LoVo (cell line): ENCODE measurements at regions not wholly inside any gene's neighbourhood (a gene's known extent, or its start where the extent isn't known, plus 50 kb on each side); places are given as distances from the start of the nearest gene placed in this dataset.
"Not testable (repeated sequence)": the region's sequence is repeated elsewhere in the genome, so short reads cannot be mapped to it uniquely, and the experiment has no call there.

Experiments used
- DNase-seq: peaks from one replicate; pipeline ENCODE4 v3.0.0-alpha.2; 2016; ENCODE audit warnings: low spot score

DNA sequence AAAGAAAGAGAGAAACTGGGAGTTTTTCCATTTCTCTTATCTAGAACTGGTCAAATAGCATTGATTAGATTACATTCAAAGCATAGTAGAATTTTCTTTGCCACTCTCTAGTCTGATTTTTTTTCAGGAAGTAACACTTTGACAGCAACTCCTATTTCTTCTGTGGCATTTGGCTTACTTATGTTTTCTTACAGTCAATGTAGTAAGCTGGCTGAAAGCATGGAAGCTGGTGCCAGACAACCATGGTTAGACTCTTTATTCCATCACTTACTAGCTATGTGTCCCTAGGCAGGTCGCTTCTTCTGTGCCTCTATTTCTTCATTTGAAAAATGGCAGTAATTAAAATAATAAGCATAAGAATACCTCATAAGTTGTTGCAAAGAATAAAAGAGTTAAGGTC lies 54.2 kb upstream of the OPRM1 start:
- DNase-seq, result no peak

DNA sequence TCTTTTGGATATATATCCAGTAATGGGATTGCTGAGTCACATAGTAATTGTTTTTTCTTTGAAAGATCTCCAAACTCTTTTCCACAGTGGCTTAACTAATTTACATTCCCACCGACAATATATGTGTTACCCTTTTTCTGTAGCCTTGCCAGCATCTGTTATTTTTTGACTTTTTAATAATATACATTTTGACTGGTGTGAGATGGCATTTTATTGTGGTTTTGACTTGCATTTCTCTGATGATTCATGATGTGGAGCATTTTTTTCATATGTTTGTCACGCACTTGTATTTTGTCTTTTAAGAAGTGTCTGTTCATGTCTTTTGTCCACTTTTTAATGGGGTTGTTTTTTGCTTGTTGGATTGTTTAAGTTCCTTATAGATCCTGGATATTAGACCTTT lies 58.9 kb upstream of the OPRM1 start:
- no peak for DNase-seq

DNA sequence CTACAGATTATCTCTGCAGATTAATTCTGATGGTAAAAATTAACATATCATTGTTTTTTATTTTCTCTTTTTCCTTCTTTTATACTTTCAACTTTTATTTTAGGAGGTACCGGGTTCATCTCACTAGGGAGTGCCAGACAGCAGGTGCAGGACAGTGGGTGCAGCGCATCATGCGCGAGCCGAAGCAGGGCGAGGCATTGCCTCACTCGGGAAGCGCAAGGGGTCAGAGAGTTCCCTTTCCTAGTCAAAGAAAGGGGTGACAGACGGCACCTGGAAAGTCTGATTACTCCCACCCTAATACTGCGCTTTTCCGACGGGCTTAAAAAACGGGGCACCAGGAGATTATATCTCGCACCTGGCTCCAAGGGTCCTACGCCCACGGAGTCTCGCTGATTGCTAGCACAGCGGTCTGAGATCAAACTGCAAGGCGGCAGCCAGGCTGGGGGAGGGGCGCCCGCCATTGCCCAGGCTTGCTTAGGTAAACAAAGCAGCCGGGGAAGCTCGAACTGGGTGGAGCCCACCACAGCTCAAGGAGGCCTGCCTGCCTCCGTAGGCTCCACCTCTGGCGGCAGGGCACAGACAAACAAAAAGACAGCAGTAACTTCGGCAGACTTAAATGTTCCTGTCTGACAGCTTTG lies 60.0 kb upstream of the OPRM1 start:
- DNase-seq, result not testable (repeated sequence)

GRCh38 chr6:153976921-153977693 lies 61.9 kb upstream of the OPRM1 start:
- peak; percentile 14 for DNase-seq

- peak; percentile 15 for DNase-seq
Observed at GRCh38 chr6:153966001-153966400, 73.0 kb upstream of the OPRM1 start.

GRCh38 chr6:153963352-153963751 lies 75.7 kb upstream of the OPRM1 start:
- no peak for DNase-seq

- DNase-seq, result no peak
Observed at GRCh38 chr6:153962555-153962954, 76.5 kb upstream of the OPRM1 start.

DNA sequence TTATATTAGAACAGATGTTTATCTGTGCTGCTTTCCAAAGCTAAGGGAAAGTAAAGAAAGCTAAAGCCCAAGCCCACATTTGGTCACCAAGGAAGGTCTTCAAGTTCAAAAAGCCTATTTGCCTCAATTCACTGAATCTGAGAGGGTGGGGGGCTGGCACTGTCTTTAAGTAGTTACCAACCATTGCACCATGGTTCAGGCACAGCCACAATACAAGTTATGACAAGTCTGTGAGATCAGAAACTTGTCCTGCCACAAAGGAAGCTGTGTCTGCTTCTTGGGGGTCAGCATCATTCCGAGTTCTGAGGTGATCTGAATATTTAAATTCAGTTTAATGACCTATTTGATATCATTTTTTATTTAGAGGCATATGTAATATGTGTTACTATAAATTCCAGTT lies 78.3 kb upstream of the OPRM1 start:
- DNase-seq, result no peak

DNA sequence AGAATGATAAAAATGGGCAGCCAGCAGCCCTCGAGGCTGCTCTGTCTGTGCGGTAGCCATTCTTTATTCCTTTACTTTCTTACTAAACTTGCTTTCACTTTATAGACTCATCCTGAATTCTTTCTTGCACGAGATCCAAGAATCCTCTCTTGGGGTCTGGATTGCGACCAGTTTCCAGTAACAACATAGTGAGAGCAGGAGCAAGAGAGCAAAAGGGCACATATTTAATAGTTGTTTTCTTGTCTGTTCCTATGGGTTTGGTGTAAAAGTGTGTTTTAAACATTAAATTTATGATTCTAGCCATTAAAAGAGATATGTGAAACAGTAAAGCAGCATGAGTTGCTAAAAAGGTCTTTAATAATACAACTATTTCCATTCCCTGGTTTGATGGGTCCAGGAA lies 78.8 kb upstream of the OPRM1 start:
- no peak for DNase-seq

DNA sequence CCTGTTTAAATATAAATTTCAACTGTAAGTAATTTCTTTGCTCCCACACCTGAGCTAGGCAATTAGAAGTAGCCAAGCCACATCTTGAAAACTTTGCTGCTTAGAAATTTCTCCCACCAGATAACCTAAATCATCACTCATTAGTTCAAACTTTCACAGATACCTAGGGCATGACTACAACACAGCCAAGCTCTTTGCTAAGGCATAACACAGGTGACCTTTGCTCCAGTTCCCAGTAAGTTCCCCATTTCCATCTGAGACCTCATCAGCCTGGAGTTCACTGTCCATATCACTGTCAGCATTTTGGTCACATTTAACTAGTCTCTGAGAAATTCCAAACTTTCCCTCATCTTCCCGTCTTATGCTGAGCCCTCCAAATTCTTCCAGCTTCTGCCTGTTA lies 79.8 kb upstream of the OPRM1 start:
- DNase-seq, result no peak

GRCh38 chr6:153958860-153959259 lies 80.2 kb upstream of the OPRM1 start:
- no peak for DNase-seq

GRCh38 chr6:153957394-153957793 lies 81.6 kb upstream of the OPRM1 start:
- no peak for DNase-seq

DNA sequence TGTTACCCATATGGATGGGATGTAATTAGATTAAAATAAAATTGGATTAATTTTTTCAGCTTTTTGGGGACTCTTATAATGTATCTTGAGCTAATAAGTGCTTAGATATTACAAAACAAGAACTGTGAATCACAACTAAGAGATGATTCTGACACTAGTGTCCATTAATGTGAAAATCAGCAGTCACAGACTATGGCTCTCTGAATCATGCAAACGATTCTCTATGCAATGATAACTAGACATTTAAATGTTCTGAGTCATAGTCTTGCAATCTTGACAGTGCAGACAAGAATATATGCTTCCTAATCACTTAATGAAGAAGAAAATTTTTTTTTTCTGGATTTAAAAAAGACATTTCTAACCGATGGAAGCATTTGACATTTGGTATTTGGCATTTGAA lies 82.2 kb upstream of the OPRM1 start:
- DNase-seq, result no peak

- DNase-seq, result no peak
Observed at GRCh38 chr6:153949616-153950015, 89.4 kb upstream of the OPRM1 start.

GRCh38 chr6:153947808-153948447 lies 91.1 kb upstream of the OPRM1 start:
- DNase-seq, result peak; percentile 18

GRCh38 chr6:153944201-153944600 lies 94.8 kb upstream of the OPRM1 start:
- no peak for DNase-seq

DNA sequence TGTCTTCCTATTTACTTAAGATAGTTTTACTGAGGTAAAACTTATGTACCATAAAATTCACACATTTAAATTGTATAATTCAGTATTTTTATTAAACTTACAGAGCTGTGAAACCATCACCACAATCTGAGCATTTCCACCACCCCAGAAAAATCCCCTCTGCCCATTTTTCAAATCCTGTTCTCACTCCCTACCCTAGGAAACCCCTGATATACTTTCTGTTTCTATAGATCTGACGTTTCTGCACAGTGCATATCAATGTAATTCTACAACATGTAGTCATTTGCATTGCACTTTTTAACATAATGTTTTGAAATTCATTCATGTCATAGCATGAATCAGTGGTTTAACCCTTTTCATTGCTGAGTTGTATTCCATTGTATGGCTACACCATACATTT lies 96.7 kb upstream of the OPRM1 start:
- no peak for DNase-seq

GRCh38 chr6:153941768-153942167 lies 97.3 kb upstream of the OPRM1 start:
- no peak for DNase-seq

DNA sequence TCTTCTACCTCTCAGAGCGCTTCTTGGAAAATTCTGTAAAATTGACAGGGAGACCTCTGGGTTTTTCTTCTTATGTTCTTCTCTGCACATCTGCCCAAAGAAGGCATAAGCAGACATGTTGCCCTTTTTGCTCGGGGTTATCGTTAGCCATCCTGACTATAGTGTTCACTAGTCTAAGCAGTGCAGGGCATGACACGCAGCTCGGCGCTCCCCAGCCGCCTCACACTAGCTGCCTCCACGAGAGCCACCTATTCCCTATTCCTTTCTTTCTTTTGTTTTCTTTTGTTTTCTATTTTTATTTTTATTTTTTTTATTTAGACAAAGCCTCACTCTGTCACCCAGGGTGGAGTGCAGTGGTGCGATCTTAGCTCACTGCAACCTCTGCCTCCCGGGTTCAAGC lies 100.2 kb upstream of the OPRM1 start:
- DNase-seq, result no peak

DNA sequence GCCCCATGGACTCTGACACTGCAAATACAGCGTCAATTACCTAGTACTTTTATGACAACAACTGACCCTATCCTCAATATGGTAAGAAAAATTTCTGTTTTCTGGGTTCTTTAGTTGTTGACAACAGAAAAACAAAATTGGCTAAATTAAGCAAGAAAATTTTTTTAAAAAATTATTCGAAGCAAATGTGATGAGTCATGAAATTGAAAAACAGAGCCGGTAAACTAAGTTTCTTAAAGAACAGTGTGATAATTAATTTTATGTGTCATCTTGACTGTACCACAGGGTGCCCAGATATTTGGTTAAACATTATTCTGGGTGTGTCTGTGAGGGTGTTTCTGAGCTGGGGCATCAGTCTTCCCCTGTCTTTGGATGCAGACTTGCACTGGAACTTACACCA lies 107.6 kb upstream of the OPRM1 start:
- DNase-seq, result no peak

- DNase-seq, result no peak
Observed at GRCh38 chr6:153927867-153928266, 111.2 kb upstream of the OPRM1 start.

GRCh38 chr6:153898360-153899059 lies 140.5 kb upstream of the OPRM1 start:
- no peak for DNase-seq

- DNase-seq, result no peak
Observed at GRCh38 chr6:153882411-153882810, 156.6 kb upstream of the OPRM1 start.
